HG03280 (cell line): ENCODE measurements at regions not wholly inside any gene's neighbourhood (a gene's known extent, or its start where the extent isn't known, plus 50 kb on each side); places are given as distances from the start of the nearest gene placed in this dataset.
A peak's percentile ranks its signal among the peaks of the same experiment; 100 is the strongest.
"Not testable (repeated sequence)": the region's sequence is repeated elsewhere in the genome, so short reads cannot be mapped to it uniquely, and the experiment has no call there.

Experiments used
- ATAC-seq: cut with Tn5 transposase; IDR thresholded peaks from one replicate; pipeline ENCODE4 v1.9.1; 2021; ENCODE audit warnings: mild to moderate bottlenecking, moderate library complexity; ENCODE audit not compliant: unreplicated experiment

DNA sequence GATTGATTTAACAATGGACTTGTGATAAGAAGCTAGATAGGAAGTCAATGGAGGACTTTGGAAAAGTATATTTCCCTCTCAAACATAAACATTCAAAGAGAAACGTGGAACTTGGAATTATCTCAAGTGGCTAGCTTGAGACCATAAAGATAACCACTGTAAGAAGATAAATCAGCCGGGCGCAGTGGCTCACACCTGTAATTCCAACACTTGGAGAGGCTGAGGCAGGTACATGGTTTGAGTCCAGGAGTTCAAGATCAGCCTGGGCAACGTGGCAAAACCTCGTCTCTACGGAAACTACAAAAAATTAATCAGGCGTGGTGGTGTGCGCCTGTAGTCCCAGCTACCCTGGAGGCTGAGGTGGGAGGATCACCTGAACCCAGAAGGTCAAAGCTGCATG lies 405.9 kb upstream of the ACVR2A start:
- no peak for ATAC-seq

DNA sequence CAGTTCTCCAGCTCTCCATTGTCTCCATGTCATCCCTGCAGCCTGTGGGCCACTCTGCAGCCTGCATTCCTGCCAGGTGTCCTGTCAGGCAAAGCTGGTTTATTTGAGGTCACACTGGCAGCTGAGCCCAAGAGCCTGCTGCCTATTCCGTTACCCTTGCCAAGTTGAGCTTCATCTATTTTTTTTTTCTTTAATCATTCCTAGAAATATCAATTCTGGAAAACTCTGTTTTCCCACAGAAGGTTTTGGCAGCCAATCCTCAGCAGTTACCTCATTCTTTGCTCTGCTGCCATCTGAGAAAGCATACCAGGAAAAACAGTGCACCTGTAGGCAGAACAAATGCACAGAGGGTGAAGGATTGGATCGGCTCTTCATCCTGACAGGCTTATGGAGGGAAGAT lies 411.0 kb upstream of the ACVR2A start:
- no peak for ATAC-seq

DNA sequence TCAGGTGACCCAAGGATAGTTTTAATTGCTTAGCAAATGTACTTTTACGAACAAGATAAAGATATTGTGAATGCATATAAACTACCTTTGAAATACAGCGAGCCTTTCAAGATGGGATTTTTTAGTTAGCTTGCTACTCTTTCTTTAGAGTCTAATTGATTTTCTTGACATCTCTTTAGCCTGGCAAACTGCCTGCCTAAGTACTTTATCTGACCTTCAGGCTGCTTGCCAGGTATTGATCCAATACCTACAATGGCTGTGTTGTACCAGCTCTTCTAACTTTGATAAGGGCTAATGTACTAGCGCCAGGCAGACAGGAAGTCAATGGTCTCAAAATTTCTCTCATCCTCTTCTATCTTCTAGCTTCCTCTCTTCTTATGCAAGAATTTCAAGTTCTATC lies 414.4 kb upstream of the ACVR2A start:
- no peak for ATAC-seq

DNA sequence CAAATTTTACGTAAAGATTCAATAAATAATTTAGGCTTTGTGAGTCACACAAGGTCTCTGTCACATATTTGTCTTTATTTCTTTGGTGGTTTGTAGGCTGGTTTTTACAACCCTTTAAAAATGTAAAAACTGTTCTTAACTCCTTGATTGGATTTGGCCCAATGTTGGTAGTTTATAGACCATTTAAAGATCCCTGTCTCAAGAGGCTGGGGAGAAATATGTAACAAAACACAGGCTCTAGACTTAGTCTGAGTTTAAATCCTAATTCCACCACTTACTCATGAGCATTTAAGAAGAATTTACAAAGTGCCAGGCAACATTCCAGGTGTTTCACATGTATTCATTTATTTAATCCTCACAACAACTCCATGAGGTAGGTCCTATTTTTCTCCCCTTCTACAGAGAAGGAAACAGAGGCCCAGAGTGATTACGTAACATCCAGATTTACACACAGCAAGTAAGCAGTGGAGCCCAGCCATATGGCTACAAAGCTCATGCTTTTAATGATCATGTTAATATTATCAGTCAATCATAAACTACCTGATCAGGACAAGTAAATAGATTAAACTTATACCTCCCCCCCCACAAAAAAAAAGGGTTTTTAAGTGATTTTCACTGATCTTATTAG lies 416.6 kb upstream of the ACVR2A start:
- no peak for ATAC-seq

DNA sequence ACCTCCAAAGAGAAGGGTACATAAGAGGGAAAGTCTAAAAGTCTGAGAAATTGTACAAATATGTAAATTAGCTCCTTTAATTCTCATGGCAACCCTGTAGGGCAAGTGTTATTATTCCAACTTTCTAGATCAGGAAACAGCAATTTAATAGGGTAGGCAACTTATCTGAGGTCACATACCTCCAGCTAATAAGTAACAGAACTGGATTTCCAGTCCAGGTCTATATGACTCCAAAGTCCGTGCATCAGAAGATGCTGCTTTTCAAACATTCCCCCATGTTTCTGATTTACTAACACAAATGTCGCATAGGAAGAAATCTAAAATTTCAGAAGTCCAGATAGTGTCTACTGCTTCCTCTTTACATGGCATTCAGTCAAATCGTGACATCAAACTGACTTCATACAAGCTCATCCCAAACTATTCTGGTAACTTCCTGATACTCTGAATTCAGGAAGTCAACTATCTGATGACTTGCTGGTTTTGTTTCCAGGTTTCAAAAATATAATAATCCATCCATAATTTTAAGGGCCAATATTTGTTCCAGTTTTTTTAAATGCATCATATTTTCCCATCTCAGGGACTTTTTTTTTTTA lies 419.3 kb upstream of the ACVR2A start:
- no peak for ATAC-seq

DNA sequence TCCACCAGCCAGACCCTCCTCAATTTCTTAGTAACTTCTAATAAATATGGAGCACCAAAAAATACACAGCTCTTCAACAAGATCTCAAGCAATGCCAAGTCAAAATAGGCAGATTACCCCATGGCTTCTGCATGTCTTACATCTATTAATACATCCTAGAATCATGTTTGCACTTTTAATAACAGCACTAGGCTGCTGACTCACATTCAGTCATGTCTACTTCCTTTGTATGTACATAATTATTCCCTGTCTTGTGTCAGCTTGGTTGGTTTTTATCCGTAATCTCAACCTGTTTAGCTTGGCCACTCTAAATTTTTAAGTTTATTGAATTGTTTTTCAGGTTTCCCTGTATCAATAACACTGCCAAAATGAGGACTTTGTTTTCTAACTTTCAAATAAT lies 420.1 kb upstream of the ACVR2A start:
- ATAC-seq = no peak

DNA sequence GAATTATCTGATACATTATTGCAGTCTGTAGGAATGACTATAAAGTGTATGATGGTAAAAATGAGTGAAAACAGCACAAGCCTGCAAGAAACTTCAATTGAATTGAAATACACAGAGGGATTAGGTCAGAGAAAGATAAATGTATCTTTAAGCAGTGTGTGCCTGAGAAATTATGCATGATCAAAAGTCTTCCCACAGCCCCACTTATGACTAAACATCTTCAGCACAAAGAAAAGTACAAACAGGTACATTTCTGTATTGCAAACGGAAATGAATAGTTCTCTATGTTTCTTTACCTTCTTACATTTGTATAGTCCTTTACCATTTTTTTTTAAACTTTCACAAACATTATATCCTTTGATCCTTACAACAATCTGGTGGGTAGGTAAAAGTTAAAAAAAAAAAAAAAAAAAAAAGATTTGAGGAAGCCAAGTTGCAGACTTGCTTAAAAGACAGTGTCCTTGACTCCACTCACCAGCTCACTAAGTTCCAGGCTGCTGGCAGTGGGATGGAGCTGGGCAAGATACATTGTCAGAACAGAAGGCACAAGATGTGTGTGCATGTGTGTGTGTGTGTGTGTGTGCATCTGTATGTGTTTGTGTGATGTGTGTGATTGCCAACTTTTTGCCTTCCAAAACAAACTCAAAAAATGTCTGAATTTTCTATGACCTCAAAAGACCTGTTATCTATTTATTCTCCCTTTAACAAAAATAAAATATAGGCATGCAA lies 423.7 kb upstream of the ACVR2A start:
- ATAC-seq = no peak

DNA sequence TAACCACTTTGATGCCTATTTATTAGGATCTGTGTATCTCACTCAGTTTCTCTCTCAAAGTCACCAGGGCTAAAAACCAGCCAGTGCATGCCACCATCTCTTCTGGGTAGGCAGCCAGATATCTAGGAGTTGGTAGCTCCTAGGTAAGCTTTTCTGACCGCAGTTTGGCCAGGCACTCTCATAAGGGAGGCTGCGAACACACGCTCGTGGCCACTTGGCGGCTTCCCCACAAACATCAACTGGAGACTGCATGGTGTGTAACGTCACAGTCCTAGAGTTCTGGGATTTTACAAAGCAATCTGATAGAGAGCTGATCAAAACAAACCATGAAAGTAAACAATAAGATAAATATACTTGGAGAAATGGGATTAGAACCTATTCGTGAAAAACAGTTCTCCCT lies 424.3 kb upstream of the ACVR2A start:
- ATAC-seq = no peak

DNA sequence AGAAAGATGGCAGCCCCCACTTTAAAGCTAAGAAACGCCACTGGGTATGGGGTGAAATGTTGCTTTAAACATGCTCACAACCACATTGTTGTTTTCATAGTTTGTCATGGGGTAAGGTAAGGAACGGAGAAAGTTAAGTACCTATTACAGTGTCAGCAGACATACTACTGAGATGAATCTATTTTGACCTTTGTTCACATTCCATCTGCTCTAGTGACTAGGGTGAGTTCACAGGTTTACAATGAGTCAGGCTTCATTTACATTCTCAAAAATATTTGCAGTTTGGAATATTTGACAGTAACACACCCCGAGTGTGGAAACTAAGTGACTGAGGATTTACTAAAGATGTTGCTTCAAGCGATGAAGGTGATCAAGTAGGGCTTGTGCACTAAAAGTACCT lies 428.7 kb upstream of the ACVR2A start:
- ATAC-seq = no peak

DNA sequence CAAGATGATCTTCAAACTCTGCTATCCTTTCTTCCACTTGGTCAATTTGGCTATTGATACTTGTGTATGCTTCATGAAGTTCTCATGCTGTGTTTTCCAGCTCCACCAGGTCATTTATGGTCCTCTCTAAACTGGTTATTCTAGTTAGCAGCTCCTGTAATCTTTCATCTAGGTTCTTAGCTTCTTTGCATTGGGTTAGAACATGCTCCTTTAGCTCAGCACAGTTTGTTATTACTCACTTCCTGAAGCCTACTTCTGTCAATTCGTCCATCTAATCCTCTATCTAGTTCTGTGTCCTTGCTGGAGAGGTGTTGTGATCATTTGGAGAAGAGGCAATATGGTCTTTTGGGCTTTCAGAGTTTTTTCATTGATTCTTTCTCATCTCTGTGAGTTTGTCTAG lies 430.2 kb upstream of the ACVR2A start:
- ATAC-seq = not testable (repeated sequence)

DNA sequence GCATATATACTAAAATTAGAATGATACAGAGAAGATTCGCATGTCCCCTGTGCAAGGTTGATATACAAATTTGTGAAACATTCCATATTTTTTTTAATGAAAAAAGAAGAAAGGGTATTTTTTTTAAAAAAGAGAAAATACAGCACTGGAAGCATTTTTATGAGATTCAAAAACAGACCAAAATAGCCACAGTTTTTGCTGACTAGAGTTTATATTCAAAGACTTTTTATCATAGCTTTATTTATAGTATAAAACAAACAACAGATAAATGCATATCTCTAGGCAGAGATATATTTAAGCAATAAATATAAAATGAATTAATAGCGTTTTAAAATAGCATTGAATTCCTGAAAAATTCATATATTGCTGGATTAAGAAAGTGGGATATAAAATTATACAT lies 436.5 kb upstream of the ACVR2A start:
- no peak for ATAC-seq

DNA sequence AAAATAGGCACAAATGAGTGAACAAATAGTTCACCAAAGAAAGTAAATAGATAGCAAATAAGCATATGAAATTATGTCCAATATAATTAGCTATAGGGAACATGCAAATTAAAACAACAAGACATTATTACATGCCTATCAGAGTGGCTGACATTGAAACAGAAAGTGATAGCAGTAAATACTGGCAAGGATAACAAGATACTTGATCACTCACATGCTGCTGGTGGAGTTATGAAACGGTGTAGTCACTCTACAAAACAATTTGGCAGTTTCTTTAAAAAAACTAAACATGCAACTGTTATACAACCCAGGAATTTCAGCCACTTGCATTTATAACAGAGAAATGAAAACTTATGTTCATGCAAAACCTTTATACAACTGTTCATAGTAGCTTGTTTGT lies 439.2 kb upstream of the ACVR2A start:
- ATAC-seq = peak; percentile 68

DNA sequence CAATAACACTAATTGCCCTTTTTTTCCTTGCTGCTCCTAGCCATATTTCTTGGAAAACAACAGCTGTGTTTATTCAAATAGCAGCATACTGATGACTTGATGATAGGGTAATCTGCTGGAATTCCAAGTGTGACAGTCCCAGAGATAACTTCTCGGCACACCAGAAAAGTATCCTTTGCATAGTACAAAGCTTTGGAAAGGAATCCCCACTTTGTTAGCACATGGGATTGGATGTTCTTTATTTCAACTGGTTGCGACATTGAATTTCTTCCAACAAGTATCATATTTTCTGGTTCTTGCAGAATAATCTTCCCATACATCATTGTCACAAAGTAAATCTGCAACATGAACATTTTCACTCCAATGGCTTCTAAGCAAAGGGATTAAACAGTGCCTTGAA lies 445.8 kb upstream of the ACVR2A start:
- no peak for ATAC-seq

DNA sequence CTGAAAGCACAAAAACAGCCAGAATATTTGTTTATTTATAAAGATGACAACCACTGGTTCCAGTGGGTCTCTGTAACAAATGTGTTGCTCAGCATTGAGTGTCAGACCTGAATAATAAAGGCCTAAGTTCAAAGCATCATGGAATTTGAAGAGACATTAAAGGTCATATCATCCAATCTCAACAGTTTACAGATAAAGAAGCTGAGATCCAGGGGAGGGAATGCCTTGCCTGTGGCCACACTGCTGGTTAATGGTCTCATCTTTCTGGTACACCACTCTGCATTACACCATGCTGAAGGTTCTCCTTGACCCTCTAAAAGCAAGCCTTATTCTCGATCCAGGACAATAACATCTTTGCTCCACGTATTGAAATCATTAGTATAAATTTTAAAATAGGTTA lies 446.5 kb upstream of the ACVR2A start:
- no peak for ATAC-seq

DNA sequence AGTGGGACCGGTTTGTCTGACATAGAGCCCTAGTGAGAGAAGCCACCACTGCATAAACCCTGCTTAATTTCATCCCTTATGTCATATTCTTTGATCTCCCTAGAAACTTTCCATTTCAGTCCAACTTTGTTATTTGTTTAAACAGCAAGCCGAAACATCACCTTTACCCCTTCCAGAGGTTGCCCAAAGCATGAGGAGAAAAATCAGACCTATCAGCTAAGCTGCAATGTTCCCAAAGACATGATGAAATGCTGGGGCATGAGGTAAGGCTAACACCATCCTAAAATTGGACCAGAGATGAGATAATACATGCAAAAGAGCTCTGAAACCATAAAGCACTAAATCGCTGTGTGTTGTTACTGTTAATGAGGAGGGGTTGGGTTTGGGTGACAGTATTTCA lies 447.9 kb upstream of the ACVR2A start:
- ATAC-seq = no peak

DNA sequence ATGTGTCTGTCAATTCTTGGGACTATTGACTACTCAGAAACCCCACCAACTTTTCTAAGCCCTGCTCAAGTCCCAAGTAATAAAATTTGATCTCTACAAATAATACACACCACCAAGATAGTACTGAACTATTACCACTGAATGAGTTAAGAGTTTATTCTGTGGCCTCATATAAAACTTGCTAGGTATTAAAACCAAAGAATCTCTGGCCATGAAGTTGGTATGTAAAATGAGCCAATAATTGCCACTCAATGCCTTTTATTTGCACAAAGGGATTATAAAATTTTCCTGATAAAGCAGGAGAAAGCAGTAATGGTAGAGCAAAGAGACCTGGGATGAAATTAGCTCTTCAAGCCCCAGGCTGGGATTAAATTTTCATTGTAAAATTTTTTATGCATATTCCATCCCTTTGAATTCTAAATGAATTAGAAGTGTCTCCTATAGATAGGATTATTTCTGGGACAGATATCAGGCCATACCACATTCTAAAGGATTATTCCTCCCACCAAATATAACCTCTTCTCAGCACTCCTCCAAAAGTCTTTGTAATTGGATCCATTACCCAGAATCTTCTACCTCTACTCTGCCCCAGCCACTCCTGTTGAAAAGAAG lies 450.5 kb upstream of the ACVR2A start:
- no peak for ATAC-seq

DNA sequence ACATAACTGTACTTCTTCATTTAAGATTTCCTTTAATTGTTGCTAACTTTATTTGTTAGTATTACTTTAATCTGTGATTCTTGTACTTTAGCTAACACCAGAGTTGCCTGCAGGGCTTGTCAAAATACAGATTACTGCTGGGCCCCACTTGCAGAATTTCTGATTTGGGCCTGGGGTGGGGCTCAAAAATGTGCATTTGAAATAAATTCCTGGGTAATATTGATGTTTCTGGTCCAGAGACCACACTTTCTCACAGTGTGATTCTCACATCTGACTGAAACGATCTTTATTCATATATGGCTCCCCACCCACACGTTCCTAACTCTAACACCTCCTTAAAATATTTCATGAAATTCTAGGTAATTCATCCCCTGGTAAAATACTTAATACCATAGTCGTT lies 452.6 kb upstream of the ACVR2A start:
- ATAC-seq = no peak

DNA sequence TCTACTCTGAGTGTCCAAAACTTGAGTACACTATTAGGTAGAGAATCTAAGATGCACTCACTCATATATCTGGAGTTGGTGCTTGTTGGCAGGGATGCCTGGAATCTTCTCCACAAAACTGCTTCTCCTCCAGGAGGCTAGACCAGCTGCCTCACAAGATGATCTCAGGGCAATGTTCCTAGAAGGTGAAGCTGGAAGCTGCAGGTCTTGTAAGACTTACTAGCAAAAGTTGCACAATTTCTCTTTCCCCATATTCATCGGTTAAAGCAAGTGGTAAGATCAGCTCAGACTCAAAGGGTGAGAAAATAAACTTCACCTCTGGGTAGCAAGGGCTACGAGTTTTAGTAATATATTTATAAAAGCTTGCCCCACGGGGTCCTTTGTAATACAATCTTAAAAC lies 454.4 kb upstream of the ACVR2A start:
- no peak for ATAC-seq

DNA sequence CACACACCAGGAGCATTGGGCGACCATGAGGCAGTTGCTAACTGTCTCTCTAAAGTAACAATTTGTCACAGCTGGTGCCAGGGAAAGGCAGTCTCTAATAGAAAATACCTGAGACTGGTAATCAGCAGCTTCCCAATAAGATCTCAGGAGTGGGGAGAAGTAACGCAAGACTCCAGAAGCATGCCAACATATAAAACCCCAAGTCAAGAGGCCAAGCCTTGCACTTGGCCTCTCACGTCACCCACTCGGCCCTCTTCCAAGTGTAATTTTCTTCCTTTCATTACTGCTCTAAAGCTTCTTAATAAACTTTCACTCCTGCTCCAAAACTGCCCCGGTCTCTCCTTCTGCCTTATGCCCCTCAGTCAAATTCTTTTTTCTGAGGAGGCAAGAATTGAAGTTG lies 455.6 kb upstream of the ACVR2A start:
- ATAC-seq = no peak

DNA sequence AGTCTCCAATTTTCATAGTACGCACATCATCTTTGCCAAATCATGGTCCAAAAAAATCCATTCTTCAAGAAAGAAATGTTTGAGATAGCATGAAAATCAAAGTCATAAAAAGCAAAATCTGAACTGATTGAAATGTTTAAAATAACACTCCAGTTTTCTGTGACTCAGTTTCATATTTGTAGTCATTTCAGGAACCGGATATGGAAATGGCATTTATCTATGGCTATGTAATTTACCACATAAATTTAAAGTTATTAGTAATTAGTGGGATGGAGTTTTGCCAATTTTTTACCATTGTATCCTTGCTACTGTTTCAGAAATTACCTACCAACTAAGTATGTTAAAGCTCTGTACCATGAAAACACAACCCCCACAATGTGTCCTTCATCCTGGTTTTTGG lies 456.6 kb upstream of the ACVR2A start:
- ATAC-seq = no peak

DNA sequence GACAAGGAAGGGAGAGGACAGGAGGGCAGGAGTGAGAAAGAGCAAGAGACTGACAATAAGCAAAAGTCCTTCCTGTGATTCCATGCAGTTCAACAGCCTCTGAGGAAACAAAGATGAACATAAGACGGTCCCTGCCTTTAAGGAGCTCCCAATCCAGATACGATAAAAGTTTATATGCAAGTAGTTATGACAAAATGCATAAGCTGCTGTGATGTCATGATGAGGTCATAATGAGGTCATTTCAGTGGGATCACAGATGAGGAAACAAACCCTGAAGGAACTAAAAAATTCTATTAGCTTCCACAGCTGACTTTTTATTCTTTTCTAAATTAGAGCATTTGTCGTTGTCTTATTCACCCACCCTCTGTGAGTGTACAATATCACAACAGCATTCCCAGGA lies 458.5 kb upstream of the ACVR2A start:
- no peak for ATAC-seq

DNA sequence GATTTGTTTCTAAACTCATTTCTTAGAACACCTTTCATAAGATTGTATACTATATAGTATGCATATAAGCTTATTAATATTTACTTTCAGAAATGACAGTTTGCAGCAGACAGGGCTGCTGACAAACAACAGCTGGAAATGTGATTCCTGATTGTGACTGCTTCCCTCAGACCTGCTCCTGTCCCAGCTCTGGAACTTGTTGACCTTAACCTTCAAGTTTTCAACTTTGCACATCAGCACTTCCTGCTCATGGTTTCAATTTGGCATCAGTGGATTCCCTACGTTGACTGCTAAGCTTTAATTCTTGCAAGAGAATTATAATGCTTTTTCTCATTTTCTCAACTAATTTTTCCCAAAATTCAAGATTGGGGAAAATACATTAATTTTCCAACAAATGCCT lies 459.2 kb upstream of the ACVR2A start:
- ATAC-seq = no peak
